Calu3 (cell line): ENCODE measurements at regions not wholly inside any gene's neighbourhood (a gene's known extent, or its start where the extent isn't known, plus 50 kb on each side); places are given as distances from the start of the nearest gene placed in this dataset.
"Not testable (repeated sequence)": the region's sequence is repeated elsewhere in the genome, so short reads cannot be mapped to it uniquely, and the experiment has no call there.

Experiments used
- BruUV-seq: library from RNA; stranded (reverse); fragments of 400-500 nt; replicated peaks from 2 replicates; lab custom pipeline; 2021; lab: Mats Ljungman, UMichigan
- CTCF ChIA-PET: fragments of 300-600 bp; sonication (Branson Sonifier 250); formaldehyde crosslinking; loops from one replicate; lab custom pipeline; 2022; ENCODE audit warnings: antibody characterized with exemption; lab: Charles Lee
- DNase-seq: peaks from one replicate; pipeline ENCODE4 v3.0.0; 2022
- H3K27ac Mint-ChIP-seq: one replicate; pipeline ENCODE4 v1.8.0; 2022; ENCODE audit warnings: mixed read lengths; ENCODE audit not compliant: unreplicated experiment
- H3K27me3 Mint-ChIP-seq: one replicate; pipeline ENCODE4 v1.8.0; 2022; ENCODE audit warnings: mixed read lengths; ENCODE audit not compliant: unreplicated experiment
- H3K36me3 Mint-ChIP-seq: one replicate; pipeline ENCODE4 v1.8.0; 2022; ENCODE audit warnings: mild to moderate bottlenecking, moderate library complexity, mixed read lengths; ENCODE audit not compliant: insufficient read depth, unreplicated experiment
- H3K4me1 Mint-ChIP-seq: one replicate; pipeline ENCODE4 v1.8.0; 2022; ENCODE audit warnings: mild to moderate bottlenecking, low read depth, mixed read lengths; ENCODE audit not compliant: unreplicated experiment
- H3K4me3 Mint-ChIP-seq: one replicate; pipeline ENCODE4 v1.8.0; 2022; ENCODE audit warnings: mild to moderate bottlenecking, low read depth, moderate library complexity, mixed read lengths; ENCODE audit not compliant: unreplicated experiment
- H3K9me3 Mint-ChIP-seq: one replicate; pipeline ENCODE4 v1.8.0; 2022; ENCODE audit warnings: low read depth, mixed read lengths; ENCODE audit not compliant: unreplicated experiment
- CTCF ChIP-seq: fragments of 200-600 bp; IDR thresholded peaks from one replicate; pipeline ENCODE4 v1.8.0; 2022; ENCODE audit warnings: antibody characterized with exemption; ENCODE audit not compliant: unreplicated experiment
- intact Hi-C: fragments of 100-400 bp; cut with micrococcal nuclease; formaldehyde crosslinking; loops from one replicate; pipeline ENCODE4 v1.10.0; 2022; ENCODE audit not compliant: unreplicated experiment

GRCh38 chr4:127528302-127528701 is 104.5 kb upstream of the INTU start:
- BruUV-seq = no TSS peak
- no peak for DNase-seq
- no peaks in the 10 kb centered on the region for H3K27me3 Mint-ChIP-seq
- H3K9me3 Mint-ChIP-seq = peaks cover 3% of the 10 kb centered on the region
- CTCF ChIA-PET = no interaction called here
- no peaks in the 10 kb centered on the region for H3K36me3 Mint-ChIP-seq
- TF ChIP-seq CTCF = no peak
- H3K4me3 Mint-ChIP-seq = no peak overlapping the region
- no peaks in the 10 kb centered on the region for H3K4me1 Mint-ChIP-seq
- H3K27ac Mint-ChIP-seq = no peak overlapping the region
- intact Hi-C loops = no loop called here

GRCh38 chr4:127529879-127530278 is 102.9 kb upstream of the INTU start:
- CTCF ChIA-PET, H3K4me1 Mint-ChIP-seq, H3K36me3 Mint-ChIP-seq, DNase-seq, H3K27me3 Mint-ChIP-seq, H3K27ac Mint-ChIP-seq, BruUV-seq, H3K4me3 Mint-ChIP-seq, H3K9me3 Mint-ChIP-seq: not testable (repeated sequence)
- intact Hi-C loops = loop anchor here (10.0 kb wide), 1 partner anchor 345 kb away; no protein-coding TSS in a partner anchor

- Mint-ChIP-seq H3K27me3 (no peaks in the 10 kb centered on the region), H3K36me3 (no peaks in the 10 kb centered on the region), H3K27ac (no peak overlapping the region), H3K4me1 (no peaks in the 10 kb centered on the region), H3K4me3 (no peak overlapping the region), H3K9me3 (peaks cover 3% of the 10 kb centered on the region)
- no peak for TF ChIP-seq CTCF
- no TSS peak for BruUV-seq
- CTCF ChIA-PET = no interaction called here
- no peak for DNase-seq
- intact Hi-C loops = loop anchor here (10.0 kb wide), 1 partner anchor 348 kb away; no protein-coding TSS in a partner anchor
Observed at GRCh38 chr4:127533028-127533700, 99.6 kb upstream of the INTU start.

DNA sequence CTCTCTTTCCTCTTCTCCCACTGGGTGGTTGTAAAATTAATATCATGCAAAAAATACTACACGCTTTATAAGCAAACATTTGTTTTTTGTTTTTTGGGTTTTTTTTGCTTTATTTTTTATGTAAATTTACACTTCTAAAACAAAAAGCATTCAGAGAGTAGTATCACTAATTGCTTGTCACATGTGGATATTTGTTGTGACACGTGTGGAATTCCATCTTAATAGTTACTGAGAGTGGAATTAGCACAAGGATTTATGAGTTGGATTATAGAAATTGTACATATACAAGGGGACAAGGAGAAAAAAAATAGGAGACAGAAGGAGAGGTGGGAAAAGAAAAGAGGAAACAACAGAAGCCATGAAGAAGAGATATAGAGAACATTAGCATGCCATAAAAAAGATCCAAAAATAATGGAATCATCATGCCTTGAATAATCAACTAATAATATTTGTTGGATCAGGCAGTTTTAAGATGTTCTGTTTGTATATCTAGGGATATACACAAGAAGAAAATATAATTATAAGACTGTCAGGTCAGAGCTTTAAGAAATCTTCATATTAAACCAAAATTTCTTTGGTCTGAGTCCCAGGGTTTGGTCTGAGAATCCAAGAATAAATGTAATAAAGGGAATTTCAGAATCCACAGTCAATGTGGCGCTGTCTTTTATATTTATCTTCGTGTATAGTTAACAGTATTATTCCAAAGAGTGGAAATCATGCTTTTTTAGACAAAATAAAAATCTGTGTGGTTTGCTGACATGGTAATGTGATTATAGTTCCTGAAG is 98.5 kb upstream of the INTU start:
- intact Hi-C loops = loop anchor here (10.0 kb wide), 1 partner anchor 349 kb away; no protein-coding TSS in a partner anchor
- Mint-ChIP-seq H3K36me3 (no peaks in the 10 kb centered on the region), H3K9me3 (peaks cover 3% of the 10 kb centered on the region), H3K4me3 (no peak overlapping the region), H3K4me1 (no peaks in the 10 kb centered on the region), H3K27ac (no peak overlapping the region), H3K27me3 (no peaks in the 10 kb centered on the region)
- DNase-seq = no peak
- CTCF ChIA-PET = no interaction called here
- no TSS peak for BruUV-seq
- TF ChIP-seq CTCF = no peak
